GM12878 (cell line): ENCODE measurements at regions not wholly inside any gene's neighbourhood (a gene's known extent, or its start where the extent isn't known, plus 50 kb on each side); places are given as distances from the start of the nearest gene placed in this dataset.

Experiments
- ATAC-seq: fragments of 200-7000 bp; cut with Tn5 transposase; 3 replicates; pipeline ENCODE4 v1.9.1; 2020; ENCODE audit warnings: mild to moderate bottlenecking, moderate library complexity
- BruUV-seq: library from RNA; stranded (reverse); fragments of 400-500 nt; replicated peaks from 2 replicates; lab custom pipeline; 2021; lab: Mats Ljungman, UMichigan
- CTCF ChIA-PET: fragments of 300-600 bp; sonication (Branson Sonifier 250); formaldehyde crosslinking; extraction: SDS; loops from one replicate; lab custom pipeline; 2021; ENCODE audit warnings: inconsistent platforms; lab: Yijun Ruan, JAX
- POLR2A ChIA-PET: fragments of 350-600 bp; formaldehyde crosslinking; extraction: SDS; loops from one replicate; lab custom pipeline; 2021; ENCODE audit warnings: inconsistent platforms; lab: Charles Lee
- RAD21 ChIA-PET: fragments of 300-600 bp; sonication (Branson Sonifier 250); formaldehyde crosslinking; loops from one replicate; lab custom pipeline; 2023; ENCODE audit warnings: antibody characterized with exemption; ENCODE audit not compliant: unreplicated experiment; lab: Charles Lee
- SMC1A ChIA-PET: fragments of 300-600 bp; sonication (Branson Sonifier 250); formaldehyde crosslinking; loops from one replicate; lab custom pipeline; 2023; ENCODE audit not compliant: unreplicated experiment, uncharacterized antibody; lab: Charles Lee
- DNase-seq: peaks from one replicate; pipeline ENCODE4 v3.0.0-alpha.2; 2011; ENCODE audit warnings: low read depth, low spot score
- FAIRE-seq: peaks from 3 replicates; lab custom pipeline; 2011; peaks lifted over from hg19 to GRCh38; lab: Jason Lieb, UNC
- H2AFZ ChIP-seq: 2 replicates; pipeline ENCODE4 v1.6.0; 2011; ENCODE audit warnings: low read depth, low read length, control low read depth; ENCODE audit not compliant: control insufficient read depth
- H3K27ac ChIP-seq: 2 replicates; pipeline ENCODE4 v1.5.1; 2011; ENCODE audit warnings: control low read depth; ENCODE audit not compliant: control insufficient read depth, insufficient read depth
- H3K27me3 ChIP-seq, 2 experiments: replicated peaks in 1 of 2; 2 replicates each; pipeline versions ENCODE4 v1.6.0 to v1.6.1; 2011; ENCODE audit warnings: low read length in 1 of 2; ENCODE audit not compliant: control insufficient read depth in 2 of 2, insufficient read depth in 2 of 2
- H3K36me3 ChIP-seq, 2 experiments: 2 replicates each; pipeline ENCODE4 v1.5.1; 2011; ENCODE audit warnings: low read length in 1 of 2; ENCODE audit not compliant: control insufficient read depth in 2 of 2, insufficient read depth in 2 of 2
- H3K4me1 ChIP-seq: 2 replicates; pipeline ENCODE4 v1.6.1; 2011; ENCODE audit warnings: mild to moderate bottlenecking, low read length, moderate library complexity, mixed read lengths; ENCODE audit not compliant: control insufficient read depth, insufficient read depth
- H3K4me2 ChIP-seq: 2 replicates; pipeline ENCODE4 v1.6.0; 2011; ENCODE audit warnings: control low read depth; ENCODE audit not compliant: control insufficient read depth, insufficient read depth
- H3K4me3 ChIP-seq: fragments of 200-600 bp; sonication (generic); 2 replicates; pipeline ENCODE4 v1.5.1; 2016
- H3K79me2 ChIP-seq: 2 replicates; pipeline ENCODE4 v1.6.0; 2011; ENCODE audit warnings: low read length; ENCODE audit not compliant: control insufficient read depth, insufficient read depth
- H3K9ac ChIP-seq: 2 replicates; pipeline ENCODE4 v1.8.0; 2011; ENCODE audit warnings: low read length, control low read depth, mixed read lengths; ENCODE audit not compliant: control insufficient read depth, insufficient read depth
- H3K9me3 ChIP-seq: replicated peaks from 3 replicates; pipeline ENCODE4 v1.5.1; 2011; ENCODE audit warnings: mild to moderate bottlenecking, low read length; ENCODE audit not compliant: control insufficient read depth, insufficient read depth
- H4K20me1 ChIP-seq: 2 replicates; pipeline ENCODE4 v1.6.0; 2011; ENCODE audit not compliant: control insufficient read depth, insufficient read depth
- ATF3 ChIP-seq: IDR thresholded peaks from 2 replicates; pipeline ENCODE4 v1.6.1; 2011; ENCODE audit warnings: low read depth, mild to moderate bottlenecking, low read length, moderate library complexity, borderline replicate concordance; ENCODE audit errors: extremely low read depth
- CHD1 ChIP-seq: IDR thresholded peaks from 2 replicates; pipeline ENCODE4 v1.6.1; 2012; ENCODE audit warnings: low read depth, low read length, improper control_type of control experiment
- CREB1 ChIP-seq: IDR thresholded peaks from 2 replicates; pipeline ENCODE4 v1.6.1; 2012; ENCODE audit warnings: low read depth, mild to moderate bottlenecking, inconsistent platforms
- CREM ChIP-seq: IDR thresholded peaks from 2 replicates; pipeline ENCODE4 v1.6.1; 2014; ENCODE audit warnings: antibody characterized with exemption, low read depth
- HSF1 ChIP-seq: fragments of 150-350 bp; IDR thresholded peaks from 2 replicates; pipeline ENCODE4 v1.6.1; 2014; ENCODE audit warnings: mild to moderate bottlenecking, low read depth, low read length
- KLF5 ChIP-seq: fragments of 450-650 bp; IDR thresholded peaks from 2 replicates; pipeline ENCODE4 v1.6.1; 2014; ENCODE audit warnings: mild to moderate bottlenecking; ENCODE audit not compliant: partially characterized antibody
- MTA3 ChIP-seq: IDR thresholded peaks from 2 replicates; pipeline ENCODE4 v1.6.1; 2012; ENCODE audit warnings: low read length, inconsistent platforms, borderline replicate concordance
- NFYA ChIP-seq: IDR thresholded peaks from 2 replicates; pipeline ENCODE4 v1.6.1; 2011; ENCODE audit warnings: low read depth, mild to moderate bottlenecking, low read length, improper control_type of control experiment, borderline replicate concordance
- NR2F1 ChIP-seq: fragments of 450-650 bp; conservative IDR thresholded peaks from 2 replicates; pipeline ENCODE4 v1.6.1; 2017; ENCODE audit warnings: mild to moderate bottlenecking
- POLR2A ChIP-seq: IDR thresholded peaks from 2 replicates; pipeline ENCODE4 v1.6.1; 2011; ENCODE audit warnings: low read depth, mild to moderate bottlenecking, low read length
- RFX5 ChIP-seq: IDR thresholded peaks from 2 replicates; pipeline ENCODE4 v1.6.1; 2011; ENCODE audit warnings: low read depth, low read length, improper control_type of control experiment
- STAT3 ChIP-seq: IDR thresholded peaks from 2 replicates; pipeline ENCODE4 v1.6.1; 2011; ENCODE audit warnings: low read depth, low read length, improper control_type of control experiment
- TCF3 ChIP-seq: IDR thresholded peaks from 2 replicates; pipeline ENCODE4 v1.6.1; 2012; ENCODE audit warnings: low read depth, mild to moderate bottlenecking, low read length, borderline replicate concordance; ENCODE audit not compliant: insufficient read depth
- YBX1 ChIP-seq: fragments of 450-650 bp; IDR thresholded peaks from 2 replicates; pipeline ENCODE4 v1.6.1; 2016; ENCODE audit warnings: antibody characterized with exemption
- YY1 ChIP-seq: IDR thresholded peaks from 2 replicates; pipeline ENCODE4 v1.6.1; 2011; ENCODE audit warnings: low read depth, mild to moderate bottlenecking, low read length
- ZBTB40 ChIP-seq: fragments of 450-650 bp; IDR thresholded peaks from 2 replicates; pipeline ENCODE4 v1.6.1; 2016; ENCODE audit warnings: mild to moderate bottlenecking, moderate library complexity, borderline replicate concordance
- WGBS: methylation state at CpG from one replicate; pipeline ENCODE4 v1.1.6; 2016; ENCODE audit warnings: low lambda C conversion rate; ENCODE audit not compliant: insufficient replicate concordance, insufficient coverage; ENCODE audit errors: missing lambda C conversion rate; 5-methylcytosine and 5-hydroxymethylcytosine counted together
- in situ Hi-C: fragments of 300-500 bp; cut with MboI; formaldehyde crosslinking; loops from 9 replicates; pipeline ENCODE4 v1.14.3; 2018; ENCODE audit warnings: mixed read lengths
- intact Hi-C: fragments of 100-400 bp; cut with micrococcal nuclease; formaldehyde crosslinking; loops from one replicate; pipeline ENCODE4 v1.14.2; 2022; ENCODE audit not compliant: unreplicated experiment

- intact Hi-C loops, result no loop called here
- Histone ChIP-seq H2AFZ (no peak overlapping the region), H4K20me1 (no peaks in the 10 kb centered on the region), H3K4me3 (no peak overlapping the region), H3K4me1 (no peaks in the 10 kb centered on the region), H3K27ac (no peak overlapping the region), H3K27me3 (no peaks in the 10 kb centered on the region; a peak in 1 of 4 replicates), H3K79me2 (no peaks in the 10 kb centered on the region), H3K9ac (no peak overlapping the region), H3K4me2 (no peak overlapping the region), H3K9me3 (no peaks in the 10 kb centered on the region), H3K36me3 (no peaks in the 10 kb centered on the region)
- TF ChIP-seq YBX1, result no peak
- no peak for TF ChIP-seq CREB1
- no peak for TF ChIP-seq RFX5
- no peak for TF ChIP-seq CHD1
- TF ChIP-seq NR2F1, result no peak
- TF ChIP-seq POLR2A, result no peak
- no peak for TF ChIP-seq KLF5
- TF ChIP-seq ZBTB40, result no peak
- TF ChIP-seq MTA3, result no peak
- TF ChIP-seq YY1, result no peak
- no peak for TF ChIP-seq NFYA
- TF ChIP-seq TCF3, result no peak
- no peak for TF ChIP-seq CREM
- no peak for TF ChIP-seq ATF3
- TF ChIP-seq HSF1, result no peak
- TF ChIP-seq STAT3, result no peak
- ATAC-seq (no peak), FAIRE-seq (no peak), DNase-seq (no peak)
- BruUV-seq, result no TSS peak
- 0% methylated on average over 2 of the region's 2 CpGs for WGBS
- ChIA-PET SMC1A (no interaction called here), CTCF (no interaction called here), RAD21 (no interaction called here), POLR2A (no interaction called here)
- in situ Hi-C loops, result no loop called here
Measured at GRCh38 chr12:115273456-115273855, 589.5 kb upstream of the TBX3 start.
